HuH-7 (cell line): ENCODE measurements at regions not wholly inside any gene's neighbourhood (a gene's known extent, or its start where the extent isn't known, plus 50 kb on each side); places are given as distances from the start of the nearest gene placed in this dataset.
"Not testable (repeated sequence)": the region's sequence is repeated elsewhere in the genome, so short reads cannot be mapped to it uniquely, and the experiment has no call there.

Experiments used
- DNase-seq: peaks from one replicate; pipeline ENCODE4 v3.0.0; 2011; ENCODE audit warnings: low spot score

GRCh38 chr3:173342679-173343078 lies 54.9 kb upstream of the NLGN1 start:
- no peak for DNase-seq

DNA sequence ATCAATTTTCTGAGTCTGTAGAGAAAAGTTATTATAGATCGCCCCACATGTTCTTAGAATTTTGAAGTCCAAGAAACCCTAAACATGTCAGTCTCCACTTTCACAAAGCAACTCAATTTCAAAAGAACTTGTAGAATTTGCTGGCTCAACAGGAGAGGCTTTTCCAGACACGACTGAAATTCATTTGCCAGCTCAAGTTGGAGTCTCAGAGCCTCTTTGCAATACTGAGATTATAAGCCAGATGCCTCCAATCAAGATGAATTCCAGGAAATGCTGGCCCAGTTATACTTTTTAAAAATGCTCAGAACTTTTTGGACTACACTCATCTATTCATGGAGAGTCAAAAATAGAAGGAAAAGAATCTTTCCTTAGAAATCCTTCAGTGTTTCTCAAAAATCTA lies 56.9 kb upstream of the NLGN1 start:
- DNase-seq = no peak

- DNase-seq = no peak
Measured at GRCh38 chr3:173336261-173336660, 61.3 kb upstream of the NLGN1 start.

GRCh38 chr3:173306110-173306509 lies 91.4 kb upstream of the NLGN1 start:
- DNase-seq = no peak

DNA sequence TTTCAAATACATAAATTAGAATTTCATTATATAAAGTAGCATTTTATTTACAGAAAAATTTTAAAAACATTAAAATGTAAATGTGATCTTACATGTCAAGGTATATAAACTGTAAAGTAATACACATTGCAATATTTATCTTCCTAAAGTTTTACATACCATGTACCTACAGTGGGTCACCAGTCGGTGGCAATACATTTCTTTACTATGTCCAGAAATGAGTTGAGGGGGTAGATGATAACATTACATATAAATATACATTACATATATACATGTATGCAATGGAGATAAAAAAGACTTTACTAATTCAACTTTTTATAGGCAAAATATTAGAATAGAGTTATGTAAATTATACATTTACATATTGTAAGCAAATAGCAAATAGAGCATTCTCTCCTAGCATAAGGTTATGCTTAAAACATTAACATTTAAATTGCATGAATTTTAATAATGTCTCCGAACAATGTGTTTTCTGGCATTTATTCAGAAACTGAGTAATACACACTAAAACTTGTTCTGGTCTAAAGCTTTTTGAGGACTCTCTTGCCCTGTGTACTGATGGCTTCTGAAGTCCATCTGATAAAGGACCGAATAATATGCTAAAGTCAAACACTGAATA lies 93.3 kb upstream of the NLGN1 start:
- no peak for DNase-seq

DNA sequence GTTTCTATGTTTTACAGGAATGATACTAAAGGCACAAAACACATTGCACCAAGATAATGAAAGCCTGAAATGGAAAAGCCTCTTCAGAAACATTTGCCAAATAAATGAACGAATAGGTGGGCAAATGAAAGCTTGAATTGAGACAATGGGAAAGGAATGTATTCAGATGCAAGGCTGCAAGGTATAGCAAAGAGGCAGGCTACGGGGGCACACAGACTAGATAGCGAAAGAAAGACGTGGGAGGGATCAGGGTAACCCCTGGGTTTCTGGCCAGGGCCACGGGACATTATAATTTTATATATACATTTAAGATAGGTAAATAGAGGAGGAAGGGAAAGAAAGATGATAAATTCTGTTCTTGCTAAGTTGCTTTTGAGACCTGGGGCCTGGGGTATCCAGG lies 95.9 kb upstream of the NLGN1 start:
- no peak for DNase-seq

GRCh38 chr3:173289072-173289471 lies 108.5 kb upstream of the NLGN1 start:
- peak; percentile 23 for DNase-seq

- DNase-seq = no peak
Measured at GRCh38 chr3:173287361-173287760, 110.2 kb upstream of the NLGN1 start.

DNA sequence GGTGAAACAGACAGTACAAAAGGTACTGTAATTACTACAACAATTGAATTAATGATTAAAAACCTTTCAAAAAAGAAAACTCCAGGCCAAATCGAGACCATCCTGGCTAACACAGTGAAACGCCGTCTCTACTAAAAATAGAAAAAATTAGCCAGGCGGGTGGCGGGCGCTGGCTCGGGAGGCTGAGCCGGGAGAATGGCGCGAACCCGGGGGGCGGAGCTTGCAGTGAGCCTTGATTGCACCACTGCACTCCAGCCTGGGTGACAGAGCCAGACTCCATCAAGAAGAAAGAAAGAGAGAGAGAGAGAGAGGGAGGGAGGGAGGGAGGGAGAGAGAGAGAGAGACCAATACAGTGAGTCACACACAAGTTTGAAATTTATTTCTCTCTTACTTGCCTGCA lies 111.0 kb upstream of the NLGN1 start:
- not testable (repeated sequence) for DNase-seq

DNA sequence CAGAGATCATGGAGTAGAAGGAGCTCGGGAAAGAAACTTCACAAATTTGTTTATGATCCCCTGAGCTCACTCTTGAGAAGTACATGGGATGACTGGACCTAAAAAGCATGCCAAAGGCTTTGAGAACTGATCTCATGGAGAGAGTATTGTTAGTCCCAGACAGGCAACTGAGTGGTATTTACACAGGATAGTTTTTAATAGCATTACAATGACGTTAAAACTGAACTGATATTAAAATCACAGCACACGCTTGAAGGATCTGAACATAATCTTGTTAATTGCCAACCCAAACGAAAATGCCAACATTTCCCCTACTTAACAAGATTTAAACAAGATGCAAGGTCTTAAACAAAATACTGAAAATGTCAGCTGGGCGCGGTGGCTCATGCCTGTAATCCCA lies 113.2 kb upstream of the NLGN1 start:
- DNase-seq = no peak

GRCh38 chr3:173275740-173276139 lies 121.8 kb upstream of the NLGN1 start:
- DNase-seq = peak; percentile 13

DNA sequence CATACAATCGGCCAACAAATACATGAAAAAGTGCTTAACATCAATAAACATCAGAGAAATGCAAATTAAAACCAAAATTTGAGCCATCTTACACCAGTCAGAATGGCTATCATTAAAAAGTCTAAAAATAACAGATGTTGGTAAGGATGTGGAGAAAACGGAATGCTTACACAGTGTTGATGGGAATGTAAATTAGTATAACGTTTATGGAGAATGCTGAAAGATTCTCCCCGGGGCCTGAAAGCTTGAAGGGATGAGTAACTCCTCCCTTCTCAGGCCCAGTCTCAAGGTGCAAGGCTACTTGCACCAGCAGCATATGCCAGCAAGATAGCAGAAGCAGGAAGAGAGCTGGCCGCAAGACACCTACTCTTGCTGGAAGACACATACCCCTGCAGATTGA lies 123.7 kb upstream of the NLGN1 start:
- DNase-seq = no peak

DNA sequence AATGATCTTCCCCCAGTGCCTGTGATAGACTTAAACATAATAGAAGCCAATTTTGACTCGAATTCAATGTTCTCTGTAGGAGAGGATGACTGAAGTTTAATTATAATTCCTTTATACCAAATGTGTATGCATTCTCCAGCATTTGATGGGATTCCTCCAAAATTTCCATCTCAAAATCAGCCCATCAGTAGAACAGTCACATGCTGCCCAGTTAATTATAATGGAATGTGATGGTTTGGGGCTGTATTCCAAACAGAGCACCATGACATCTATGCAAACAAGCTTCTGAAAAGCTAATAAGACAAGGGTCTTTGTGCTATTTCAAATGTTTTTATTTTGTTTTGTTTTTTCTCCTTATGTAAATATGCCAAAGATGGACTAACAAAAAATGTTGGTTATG lies 127.7 kb upstream of the SPATA16 start:
- no peak for DNase-seq

DNA sequence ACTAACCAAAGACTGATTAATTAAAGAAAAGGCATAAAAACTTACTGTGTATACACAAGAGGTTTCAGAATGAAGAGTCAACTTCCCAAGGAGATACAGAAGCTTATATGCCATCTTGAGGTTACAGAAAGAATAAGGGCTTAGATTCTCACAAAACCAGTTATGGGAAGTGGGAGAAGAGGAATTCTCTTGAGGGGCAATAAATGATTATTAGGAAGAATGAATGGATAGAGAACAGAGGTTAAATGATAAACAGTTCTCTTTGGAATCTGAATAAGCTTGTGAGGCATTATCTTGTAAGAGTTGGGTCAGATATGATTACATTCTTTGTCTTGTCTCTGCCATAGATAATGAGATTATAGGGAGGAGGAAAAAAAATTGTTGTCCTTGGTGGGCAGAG lies 126.7 kb upstream of the SPATA16 start:
- no peak for DNase-seq

GRCh38 chr3:173266441-173266840 lies 125.4 kb upstream of the SPATA16 start:
- no peak for DNase-seq

GRCh38 chr3:173258697-173259096 lies 117.7 kb upstream of the SPATA16 start:
- DNase-seq = no peak

DNA sequence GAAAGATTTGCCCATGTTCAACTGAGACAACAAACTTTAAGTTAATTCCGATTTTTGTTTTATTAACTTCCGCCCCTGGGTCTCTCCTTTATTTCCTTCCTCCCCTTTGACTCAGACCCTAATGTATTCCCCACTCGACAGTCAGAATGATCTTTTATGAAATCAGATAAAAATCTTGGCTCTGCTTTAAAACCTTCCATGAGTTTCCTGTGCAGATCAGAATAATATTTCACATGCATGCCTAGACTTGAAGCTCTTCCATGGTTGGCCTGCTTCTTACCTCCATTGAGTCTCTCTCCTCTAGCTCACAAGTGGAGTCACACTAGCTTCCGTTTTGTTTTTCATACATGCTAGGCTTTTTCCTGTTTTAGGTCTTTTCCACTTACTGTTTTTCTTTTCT lies 116.8 kb upstream of the SPATA16 start:
- no peak for DNase-seq

DNA sequence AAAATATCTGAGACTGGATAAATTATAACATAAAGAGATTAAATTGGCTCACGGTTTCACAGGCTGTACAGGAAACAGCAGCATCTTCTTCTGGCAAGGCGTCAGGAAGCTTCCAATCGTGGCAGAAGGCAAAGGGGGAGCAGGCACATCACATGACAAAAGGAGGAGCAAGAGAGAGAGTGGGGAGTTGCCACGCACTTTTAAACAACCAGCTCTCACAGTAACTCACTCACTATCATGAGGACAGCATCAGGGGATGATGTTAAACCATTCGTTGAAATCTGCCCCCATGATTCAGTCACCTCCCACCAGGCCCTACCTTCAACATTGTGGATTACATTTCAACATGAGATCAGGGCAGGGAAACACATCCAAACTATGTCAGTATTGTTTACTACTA lies 114.5 kb upstream of the SPATA16 start:
- DNase-seq = no peak

- DNase-seq = no peak
Measured at GRCh38 chr3:173253471-173253870, 112.4 kb upstream of the SPATA16 start.

GRCh38 chr3:173249457-173249856 lies 108.4 kb upstream of the SPATA16 start:
- DNase-seq = no peak

- DNase-seq = no peak
Measured at GRCh38 chr3:173241727-173242126, 100.7 kb upstream of the SPATA16 start.

- DNase-seq = no peak
Measured at GRCh38 chr3:173238091-173238490, 97.1 kb upstream of the SPATA16 start.

DNA sequence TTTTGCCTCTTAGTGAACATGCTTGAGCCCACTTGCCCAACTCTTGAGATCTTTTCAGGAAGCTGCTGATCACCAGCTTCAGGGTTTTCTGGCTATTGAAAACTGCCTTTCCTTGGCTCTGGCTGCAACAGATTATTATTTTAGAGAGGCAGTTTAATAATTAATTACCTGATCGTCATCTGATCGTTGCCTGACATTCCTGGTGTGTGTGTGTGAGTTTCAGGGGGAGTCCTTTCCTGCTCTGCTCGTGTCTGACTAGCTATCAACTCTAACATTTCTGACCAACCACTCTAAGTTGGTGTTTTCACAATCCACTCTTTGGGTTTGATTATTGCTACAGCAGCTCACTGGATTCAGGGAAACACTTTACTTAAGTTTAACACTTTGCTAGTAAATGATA lies 84.3 kb upstream of the SPATA16 start:
- DNase-seq = no peak

DNA sequence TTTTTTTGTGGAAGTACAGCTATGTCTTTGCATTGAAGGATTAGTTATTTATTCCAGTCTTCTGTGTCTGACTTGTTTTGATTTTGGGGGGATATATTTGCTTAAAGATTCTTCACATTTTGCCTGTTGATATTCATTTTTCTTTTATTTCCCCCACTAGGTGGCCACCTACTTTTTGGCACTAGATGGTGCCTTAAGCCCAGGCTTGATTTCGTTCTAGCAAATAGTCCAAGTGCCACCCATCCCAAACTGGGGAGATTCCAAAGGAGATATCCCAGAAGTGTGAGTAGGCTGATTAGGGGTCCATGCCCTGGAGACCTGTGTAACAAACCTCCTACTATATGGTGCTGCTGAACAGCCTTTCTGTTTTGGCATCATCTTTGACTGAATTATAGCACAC lies 80.0 kb upstream of the SPATA16 start:
- no peak for DNase-seq

GRCh38 chr3:173217127-173217526 lies 76.1 kb upstream of the SPATA16 start:
- no peak for DNase-seq
